Psoas muscle (tissue), 7 donors: ENCODE measurements at regions not wholly inside any gene's neighbourhood (a gene's known extent, or its start where the extent isn't known, plus 50 kb on each side); places are given as distances from the start of the nearest gene placed in this dataset.

Experiments used
- ATAC-seq, 4 donors: fragments of 200-7000 bp; cut with Tn5 transposase; one replicate each; pipeline ENCODE4 v1.9.1; 2020; ENCODE audit warnings: moderate library complexity in 3 of 4, mild to moderate bottlenecking in 2 of 4
- DNase-seq, 2 donors: peaks; one replicate each; pipeline ENCODE4 v3.0.0-alpha.2; 2020
- H3K27ac ChIP-seq: fragments of 200-600 bp; one replicate; pipeline ENCODE4 v1.8.0; 2022
- H3K27me3 ChIP-seq, 3 donors: fragments of 200-600 bp in 1 of 3; one replicate each; pipeline versions ENCODE4 v1.6.1 to v1.8.0; 2013 to 2022; ENCODE audit warnings: low read length in 2 of 3, mild to moderate bottlenecking in 2 of 3, moderate library complexity in 1 of 3; ENCODE audit not compliant: insufficient read depth in 3 of 3
- H3K36me3 ChIP-seq, 2 donors: fragments of 200-600 bp in 1 of 2; one replicate each; pipeline versions ENCODE4 v1.6.1 to v1.8.0; 2013 to 2022; ENCODE audit warnings: low read depth in 1 of 2, mild to moderate bottlenecking in 1 of 2, moderate library complexity in 1 of 2; ENCODE audit not compliant: insufficient read depth in 1 of 2
- H3K4me1 ChIP-seq: fragments of 200-600 bp; one replicate; pipeline ENCODE4 v1.8.0; 2022
- H3K4me3 ChIP-seq: fragments of 200-600 bp; one replicate; pipeline ENCODE4 v1.8.0; 2022; ENCODE audit warnings: mild to moderate bottlenecking
- H3K9me3 ChIP-seq: fragments of 200-600 bp; one replicate; pipeline ENCODE4 v1.8.0; 2022
- CTCF ChIP-seq: fragments of 200-600 bp; IDR thresholded peaks from one replicate; pipeline ENCODE4 v1.8.0; 2022; ENCODE audit warnings: antibody characterized with exemption
- WGBS, 3 donors: extraction: QIAGEN DNeasy Blood & Tissue Kit; methylation state at CpG; one replicate each; pipeline versions ENCODE4 v1.1.6 to v1.1.7; 2013; 5-methylcytosine and 5-hydroxymethylcytosine counted together
- intact Hi-C, 2 donors: fragments of 100-400 bp; cut with DNase I; formaldehyde crosslinking; loops; one replicate each; pipeline versions ENCODE4 v1.11.0 to v1.14.2; 2022
- donor health status: healthy with polysubstance abuse.
- donor health status: DM: no; HTN: no; CAD: no; lungs with moderate emphysema.
- donor health status: Bipolar disorder and iron deficiency.
- donor health status: healthy.
- donor health status: DM: yes; HTN: yes; CAD: no.
- donor health status: DM: no; HTN: no; CAD: no.
- donor health status: DM: yes; HTN: yes; CAD: no.

GRCh38 chr17:37836593-37836992, 87.6 kb upstream of the TBC1D3K start:
- peaks cover 0 to 9% (median 2%) of the 10 kb centered on the region in 3 donors for H3K27me3 ChIP-seq
- DNase-seq = no peak
- TF ChIP-seq CTCF = no peak
- 93 to 96% (median 94%) methylated on average over 2 of the region's 2 CpGs for WGBS, 3 donors
- H3K4me3 ChIP-seq = no peak overlapping the region
- intact Hi-C loops = no loop called here
- H3K27ac ChIP-seq = no peak overlapping the region
- ATAC-seq = no peak
- no peaks in the 10 kb centered on the region for H3K9me3 ChIP-seq
- no peaks in the 10 kb centered on the region for H3K36me3 ChIP-seq
- H3K4me1 ChIP-seq = no peaks in the 10 kb centered on the region

GRCh38 chr17:37834168-37834567, 89.3 kb upstream of the HNF1B start:
- no peak overlapping the region for H3K4me3 ChIP-seq
- 84 to 95% (median 95%) methylated on average over 2 of the region's 2 CpGs for WGBS, 3 donors
- no peak for ATAC-seq

GRCh38 chr17:37833237-37833859, 88.5 kb upstream of the HNF1B start:
- Histone ChIP-seq H3K9me3 (no peaks in the 10 kb centered on the region), H3K27ac (no peak overlapping the region), H3K4me1 (no peaks in the 10 kb centered on the region), H3K27me3 (peaks cover 0 to 9% (median 2%) of the 10 kb centered on the region in 3 donors), H3K36me3 (no peaks in the 10 kb centered on the region), H3K4me3 (no peak overlapping the region)
- ATAC-seq (no peak), DNase-seq (no peak)
- no peak for TF ChIP-seq CTCF
- WGBS, 3 donors = 76 to 78% (median 77%) methylated on average over 11 of the region's 11 CpGs
- intact Hi-C loops = no loop called here

More at GRCh38 chr17:37834168-37834567, 89.3 kb upstream of the HNF1B start:
- no peaks in the 10 kb centered on the region for H3K9me3 ChIP-seq
- no peak for TF ChIP-seq CTCF
- H3K36me3 ChIP-seq = no peaks in the 10 kb centered on the region
- H3K27me3 ChIP-seq = peaks cover 0 to 9% (median 2%) of the 10 kb centered on the region in 3 donors
- intact Hi-C loops = no loop called here
- no peaks in the 10 kb centered on the region for H3K4me1 ChIP-seq
- H3K27ac ChIP-seq = no peak overlapping the region
- DNase-seq = no peak

- ATAC-seq (no peak), DNase-seq (no peak)
- H3K36me3 ChIP-seq = no peaks in the 10 kb centered on the region
- intact Hi-C loops = no loop called here
- H3K4me1 ChIP-seq = no peaks in the 10 kb centered on the region
- no peak for TF ChIP-seq CTCF
- H3K27me3 ChIP-seq = peaks cover 0 to 9% (median 2%) of the 10 kb centered on the region in 3 donors
- no peaks in the 10 kb centered on the region for H3K9me3 ChIP-seq
- H3K27ac ChIP-seq = no peak overlapping the region
- WGBS, 3 donors = 75 to 89% (median 81%) methylated on average over 2 of the region's 2 CpGs
- H3K4me3 ChIP-seq = no peak overlapping the region
These were observed 87.1 kb upstream of the HNF1B start for GRCh38 chr17:37831986-37832385.

- ATAC-seq (no peak), DNase-seq (no peak)
- Histone ChIP-seq H3K4me1 (no peaks in the 10 kb centered on the region), H3K9me3 (no peaks in the 10 kb centered on the region), H3K27me3 (peaks cover 0 to 4% (median 2%) of the 10 kb centered on the region in 3 donors), H3K27ac (no peak overlapping the region), H3K4me3 (no peak overlapping the region), H3K36me3 (no peaks in the 10 kb centered on the region)
- intact Hi-C loops = no loop called here
- 73 to 92% (median 91%) methylated on average over 5 of the region's 5 CpGs for WGBS, 3 donors
- no peak for TF ChIP-seq CTCF
These were observed 86.6 kb upstream of the HNF1B start for GRCh38 chr17:37831492-37831891.
